Small intestine (tissue), 7 donors: ENCODE measurements at regions not wholly inside any gene's neighbourhood (a gene's known extent, or its start where the extent isn't known, plus 50 kb on each side); places are given as distances from the start of the nearest gene placed in this dataset.
"Not testable (repeated sequence)": the region's sequence is repeated elsewhere in the genome, so short reads cannot be mapped to it uniquely, and the experiment has no call there.

Experiments
- DNase-seq, 2 donors: peaks; one replicate each; pipeline versions ENCODE4 v3.0.0 to v3.0.0-alpha.2; 2013
- FAIRE-seq: peaks from 2 replicates; lab custom pipeline; 2012; peaks lifted over from hg19 to GRCh38; lab: Jason Lieb, UNC
- H3K27ac ChIP-seq, 3 donors: one replicate each; pipeline ENCODE4 v1.5.1; 2013; ENCODE audit warnings: low read length in 2 of 3, mild to moderate bottlenecking in 2 of 3, control low read depth in 1 of 3, inconsistent platforms in 1 of 3, low read depth in 1 of 3, moderate library complexity in 1 of 3
- H3K27me3 ChIP-seq, 3 donors: one replicate each; pipeline ENCODE4 v1.6.1; 2013; ENCODE audit warnings: low read length in 3 of 3, inconsistent platforms in 1 of 3; ENCODE audit not compliant: control insufficient read depth in 3 of 3, insufficient read depth in 3 of 3
- H3K36me3 ChIP-seq, 3 donors: one replicate each; pipeline ENCODE4 v1.6.1; 2013; ENCODE audit warnings: low read length in 3 of 3, inconsistent platforms in 1 of 3, low read depth in 1 of 3, mild to moderate bottlenecking in 1 of 3, moderate library complexity in 1 of 3; ENCODE audit not compliant: control insufficient read depth in 3 of 3, insufficient read depth in 2 of 3
- H3K4me1 ChIP-seq, 3 donors: one replicate each; pipeline ENCODE4 v1.6.1; 2013; ENCODE audit warnings: low read length in 2 of 3, inconsistent platforms in 1 of 3, low read depth in 1 of 3, mild to moderate bottlenecking in 1 of 3, moderate library complexity in 1 of 3; ENCODE audit not compliant: control insufficient read depth in 3 of 3, insufficient read depth in 2 of 3
- H3K4me3 ChIP-seq, 3 donors: one replicate each; pipeline ENCODE4 v1.5.1; 2013; ENCODE audit warnings: low read length in 3 of 3, control low read depth in 1 of 3, inconsistent platforms in 1 of 3, low read depth in 1 of 3, mild to moderate bottlenecking in 1 of 3, moderate library complexity in 1 of 3
- H3K9me3 ChIP-seq, 2 donors: one replicate each; pipeline ENCODE4 v1.6.1; 2013; ENCODE audit warnings: low read depth in 1 of 2, low read length in 1 of 2; ENCODE audit not compliant: control insufficient read depth in 2 of 2, insufficient read depth in 1 of 2
- WGBS, 3 donors: extraction: QIAGEN DNeasy Blood & Tissue Kit; methylation state at CpG; one replicate each; pipeline ENCODE4 v1.1.7; 2013; 5-methylcytosine and 5-hydroxymethylcytosine counted together
- donor health status: healthy with polysubstance abuse.
- donor health status: control.
- donor health status: control.
- donor health status: Bipolar disorder and iron deficiency.
- donor health status: healthy.

DNA sequence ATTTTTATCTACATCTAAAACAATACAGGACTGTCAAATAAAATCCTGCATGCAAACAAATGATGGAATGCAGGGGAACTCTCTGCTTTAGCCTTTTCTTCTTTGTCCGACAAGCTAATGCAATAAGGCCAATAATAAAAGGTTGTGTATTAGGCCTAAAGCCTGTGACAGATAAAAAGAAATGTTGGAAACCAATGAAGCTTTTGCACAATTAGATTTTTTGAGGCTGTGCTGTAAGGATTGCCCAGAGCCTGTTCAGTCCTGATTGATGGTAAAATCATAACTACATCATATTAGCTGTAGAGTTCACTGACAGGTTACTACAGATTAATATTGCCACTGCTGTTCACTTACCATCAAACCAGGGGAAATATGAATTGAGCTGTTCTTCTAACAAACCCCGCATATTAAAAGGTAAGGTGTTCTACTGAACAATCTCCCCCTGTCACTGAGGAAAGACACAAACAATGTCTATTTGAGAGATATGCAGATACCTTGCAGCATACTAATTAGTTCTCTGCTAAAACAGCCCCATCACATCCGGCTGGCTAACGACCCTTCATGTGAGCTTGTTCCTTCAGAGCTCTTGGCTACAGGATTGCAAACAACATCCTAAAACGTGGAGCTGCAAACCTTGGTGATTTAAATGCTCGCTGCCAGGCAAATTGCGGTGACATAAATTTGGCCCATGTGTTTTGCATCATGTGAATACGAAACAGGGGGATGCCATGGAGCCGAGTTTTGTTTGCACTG lies 305.4 kb downstream of the MTX2 start:
- no peak overlapping the region for H3K27ac ChIP-seq
- H3K4me3 ChIP-seq = no peak overlapping the region
- 81 to 84% (median 83%) methylated on average over 9 of the region's 9 CpGs for WGBS, 3 donors
- peaks cover 0 to under 1% (median 0%) of the 10 kb centered on the region in 3 donors for H3K27me3 ChIP-seq
- no peaks in the 10 kb centered on the region for H3K4me1 ChIP-seq
- no peaks in the 10 kb centered on the region for H3K36me3 ChIP-seq
- DNase-seq = no peak
- no peaks in the 10 kb centered on the region for H3K9me3 ChIP-seq
- FAIRE-seq = no peak

DNA sequence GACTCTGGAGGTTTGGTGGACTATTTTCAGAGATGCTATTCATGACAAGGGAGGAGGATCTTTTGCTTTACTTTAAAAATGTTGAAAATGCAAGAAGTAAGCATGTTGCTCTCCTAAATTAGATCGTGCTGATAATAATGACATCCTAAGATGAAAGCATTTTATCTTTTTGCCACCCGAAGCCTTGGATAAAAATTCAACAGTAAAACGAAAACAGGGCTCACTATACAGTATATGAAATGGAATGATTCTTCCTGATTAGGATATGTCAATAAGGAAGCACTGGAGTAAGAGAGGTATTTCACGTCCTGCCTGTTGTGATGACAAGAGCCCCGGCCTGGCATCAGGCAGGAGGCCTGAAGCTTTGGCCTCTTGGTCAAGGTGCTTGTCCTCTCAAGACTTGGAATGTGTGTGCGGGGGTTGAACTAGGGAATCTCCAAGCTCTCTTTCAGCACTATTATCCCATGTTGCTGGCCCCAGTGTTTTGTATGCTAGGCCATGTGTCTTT lies 306.0 kb downstream of the MTX2 start:
- no peaks in the 10 kb centered on the region for H3K27me3 ChIP-seq
- FAIRE-seq = no peak
- WGBS, 3 donors = 58 to 81% (median 63%) methylated on average over 6 of the region's 6 CpGs
- H3K4me1 ChIP-seq = no peaks in the 10 kb centered on the region
- no peaks in the 10 kb centered on the region for H3K9me3 ChIP-seq
- H3K4me3 ChIP-seq = no peak overlapping the region
- no peak overlapping the region for H3K27ac ChIP-seq
- H3K36me3 ChIP-seq = no peaks in the 10 kb centered on the region
- no peak for DNase-seq

DNA sequence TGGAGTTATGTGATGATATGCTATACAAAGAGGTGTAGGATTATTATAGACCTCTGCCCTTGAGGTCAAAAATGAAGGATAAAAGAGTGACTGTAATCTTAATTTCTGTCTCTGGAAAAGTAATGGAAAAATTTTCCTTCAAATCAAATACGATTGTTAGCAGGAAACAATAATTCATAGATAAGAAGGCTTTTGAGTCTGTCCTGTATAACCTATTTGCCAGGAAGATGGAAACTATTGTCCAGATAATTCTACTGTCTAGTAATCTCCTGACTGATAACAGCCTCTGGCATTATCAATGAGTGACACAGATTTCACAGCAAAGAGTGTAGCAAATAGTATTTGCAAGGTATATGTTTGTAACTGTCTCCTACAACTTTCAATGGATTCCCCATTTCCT lies 307.8 kb downstream of the MTX2 start:
- no peak overlapping the region for H3K4me3 ChIP-seq
- DNase-seq = no peak
- WGBS, 3 donors = 21 to 57% (median 31%) methylated on average over 1 of the region's 1 CpG
- H3K36me3 ChIP-seq = no peaks in the 10 kb centered on the region
- H3K27ac ChIP-seq = no peak overlapping the region
- H3K9me3 ChIP-seq = no peaks in the 10 kb centered on the region
- no peaks in the 10 kb centered on the region for H3K4me1 ChIP-seq
- FAIRE-seq = no peak
- no peaks in the 10 kb centered on the region for H3K27me3 ChIP-seq

DNA sequence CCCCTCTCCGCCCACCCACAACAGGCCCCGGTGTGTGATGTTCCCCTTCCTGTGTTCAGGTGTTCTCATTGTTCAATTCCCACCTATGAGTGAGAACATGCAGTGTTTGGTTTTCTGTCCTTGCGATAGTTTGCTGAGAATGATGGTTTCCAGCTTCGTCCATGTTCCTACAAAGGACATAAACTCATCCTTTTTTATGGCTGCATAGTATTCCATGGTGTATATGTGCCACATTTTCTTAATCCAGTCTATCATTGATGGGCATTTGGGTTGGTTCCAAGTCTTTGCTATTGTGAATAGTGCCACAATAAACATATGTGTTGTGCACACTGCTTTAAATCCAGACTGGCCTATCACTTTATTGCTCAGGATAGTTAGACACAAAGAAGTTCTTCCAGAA lies 309.1 kb downstream of the MTX2 start:
- DNase-seq, H3K27ac ChIP-seq, H3K27me3 ChIP-seq, H3K4me3 ChIP-seq, H3K9me3 ChIP-seq, H3K36me3 ChIP-seq, FAIRE-seq, H3K4me1 ChIP-seq: not testable (repeated sequence)
- WGBS, 3 donors = 86 to 91% (median 87%) methylated on average over 4 of the region's 4 CpGs

DNA sequence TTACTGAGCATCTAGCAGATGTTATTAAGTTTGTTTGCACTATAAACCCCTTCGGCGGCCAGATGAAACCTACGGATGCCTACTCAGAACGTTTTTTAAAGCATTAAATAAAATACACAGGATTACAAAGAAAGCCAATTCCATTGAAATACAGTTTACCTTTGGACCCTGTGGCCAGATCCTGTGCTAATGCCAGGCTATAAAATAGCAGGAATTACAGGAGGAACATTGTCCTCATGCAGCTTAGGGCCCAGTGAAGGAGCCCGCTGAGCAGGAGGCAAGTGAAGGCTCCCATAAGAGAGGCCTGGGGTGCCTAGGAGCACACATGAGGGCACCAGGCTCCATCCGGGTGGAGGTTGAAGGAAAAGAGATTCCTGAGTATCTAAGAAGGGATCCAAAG lies 310.4 kb downstream of the MTX2 start:
- Histone ChIP-seq H3K4me1 (peaks cover 0 to 3% (median 0%) of the 10 kb centered on the region in 3 donors), H3K36me3 (no peaks in the 10 kb centered on the region), H3K27me3 (peaks cover 0 to 5% (median 2%) of the 10 kb centered on the region in 3 donors), H3K9me3 (no peaks in the 10 kb centered on the region), H3K27ac (no peak overlapping the region), H3K4me3 (no peak overlapping the region)
- peak in 1 of 2 donors; percentile 38 for DNase-seq
- no peak for FAIRE-seq
- 45 to 76% (median 61%) methylated on average over 6 of the region's 6 CpGs for WGBS, 3 donors

DNA sequence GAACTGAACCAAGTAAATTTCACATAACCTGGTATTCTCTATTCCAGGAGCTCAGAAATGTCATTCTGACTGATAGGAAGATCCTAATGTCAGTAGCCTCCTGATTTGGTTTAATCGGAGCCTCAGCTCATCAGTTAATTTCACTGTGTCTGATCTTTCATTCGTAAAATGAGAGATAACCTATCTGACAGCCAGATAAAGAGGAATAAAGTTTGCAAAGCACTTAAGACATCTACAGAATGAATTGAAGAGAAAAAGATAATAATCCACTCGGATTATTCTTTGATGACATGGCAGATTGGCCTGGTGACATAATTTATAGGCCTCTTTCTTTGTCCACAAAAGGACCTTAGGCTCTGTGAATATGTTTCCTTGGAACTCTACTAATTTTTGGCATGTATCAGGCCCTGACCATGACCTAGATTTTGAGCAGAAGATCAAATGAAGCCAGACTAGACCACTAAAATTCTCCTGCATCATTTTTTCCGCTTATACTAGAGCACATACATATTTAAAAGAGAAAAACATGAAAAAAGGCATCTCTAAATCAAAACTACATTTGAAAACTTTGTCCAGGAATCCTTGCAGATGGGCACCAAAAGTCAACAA lies 312.4 kb downstream of the MTX2 start:
- H3K27me3 ChIP-seq = peaks cover 0 to 6% (median 5%) of the 10 kb centered on the region in 3 donors
- 62 to 75% (median 63%) methylated on average over 4 of the region's 4 CpGs for WGBS, 3 donors
- DNase-seq = no peak

DNA sequence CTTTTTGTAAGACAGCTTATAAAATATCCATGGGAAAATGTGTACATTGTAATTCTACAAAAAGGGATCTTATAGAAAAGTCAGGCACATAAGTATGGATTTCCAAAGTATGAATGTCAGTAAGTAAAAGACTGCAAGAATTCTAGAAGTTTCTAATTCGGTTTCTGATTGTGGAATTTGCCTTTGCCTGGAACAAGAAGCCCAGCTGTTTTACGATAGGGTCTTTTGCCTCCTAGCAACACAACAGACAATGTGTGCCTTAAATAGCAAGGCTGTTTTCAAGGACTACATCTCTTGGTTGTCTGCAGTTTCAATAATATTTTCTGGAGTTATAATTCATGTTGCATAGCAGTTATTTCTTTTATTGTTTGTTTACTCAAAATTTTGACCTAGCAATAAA lies 312.9 kb downstream of the MTX2 start:
- no peak for FAIRE-seq
- DNase-seq = no peak
- peaks cover 0 to 6% (median 5%) of the 10 kb centered on the region in 3 donors for H3K27me3 ChIP-seq
- H3K4me1 ChIP-seq = peaks cover 0 to 3% (median 0%) of the 10 kb centered on the region in 3 donors
- H3K27ac ChIP-seq = no peak overlapping the region
- H3K9me3 ChIP-seq = no peaks in the 10 kb centered on the region
- no peaks in the 10 kb centered on the region for H3K36me3 ChIP-seq
- no peak overlapping the region for H3K4me3 ChIP-seq
- 45 to 55% (median 50%) methylated on average over 2 of the region's 2 CpGs for WGBS, 3 donors

More for the DNA sequence above, 312.4 kb downstream of the MTX2 start:
- no peak for FAIRE-seq
- H3K36me3 ChIP-seq = no peaks in the 10 kb centered on the region
- H3K9me3 ChIP-seq = no peaks in the 10 kb centered on the region
- peaks cover 0 to 3% (median 0%) of the 10 kb centered on the region in 3 donors for H3K4me1 ChIP-seq
- H3K4me3 ChIP-seq = no peak overlapping the region
- H3K27ac ChIP-seq = no peak overlapping the region

DNA sequence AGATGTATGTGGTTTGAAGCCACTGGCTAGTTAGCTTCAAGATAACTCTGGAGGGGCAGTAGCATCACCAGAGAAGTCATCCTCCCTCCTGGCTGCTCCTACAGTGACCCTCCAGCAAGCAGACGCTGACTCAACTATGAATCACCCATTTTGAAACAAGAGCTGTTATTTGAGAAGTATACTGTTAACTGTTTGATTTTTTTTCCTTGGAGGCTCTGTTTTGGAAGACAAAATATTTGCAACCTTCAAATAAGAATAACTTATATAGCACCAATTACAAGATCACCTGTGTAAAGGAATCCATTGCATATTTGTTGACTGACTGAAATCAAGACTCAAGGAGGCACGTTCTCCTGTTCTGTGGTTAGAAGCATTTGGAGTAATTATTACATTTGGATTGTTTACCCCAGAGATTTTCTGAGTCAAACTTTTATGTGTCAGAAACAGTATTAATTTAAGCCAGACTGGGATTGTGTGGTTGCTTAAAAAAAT lies 313.8 kb downstream of the MTX2 start:
- FAIRE-seq = no peak
- Histone ChIP-seq H3K36me3 (no peaks in the 10 kb centered on the region), H3K4me1 (peaks cover 0 to 3% (median 0%) of the 10 kb centered on the region in 3 donors), H3K27me3 (peaks cover 0 to 6% (median 5%) of the 10 kb centered on the region in 3 donors), H3K4me3 (no peak overlapping the region), H3K27ac (no peak overlapping the region), H3K9me3 (no peaks in the 10 kb centered on the region)
- 35 to 51% (median 41%) methylated on average over 2 of the region's 2 CpGs for WGBS, 3 donors
- DNase-seq = no peak
